HUES48 (cell line): ENCODE measurements at regions not wholly inside any gene's neighbourhood (a gene's known extent, or its start where the extent isn't known, plus 50 kb on each side); places are given as distances from the start of the nearest gene placed in this dataset.
A peak's percentile ranks its signal among the peaks of the same experiment; 100 is the strongest.
"Not testable (repeated sequence)": the region's sequence is repeated elsewhere in the genome, so short reads cannot be mapped to it uniquely, and the experiment has no call there.

Experiments
- H3K27ac ChIP-seq: one replicate; pipeline ENCODE4 v1.7.0; 2013; ENCODE audit warnings: low read depth, low read length, inconsistent platforms
- H3K27me3 ChIP-seq: 2 replicates; pipeline ENCODE4 v1.6.1; 2013; ENCODE audit warnings: mild to moderate bottlenecking, low read length; ENCODE audit not compliant: control insufficient read depth, insufficient read depth
- H3K36me3 ChIP-seq: 2 replicates; pipeline ENCODE4 v1.6.1; 2013; ENCODE audit warnings: low read length; ENCODE audit not compliant: control insufficient read depth, insufficient read depth
- H3K4me1 ChIP-seq: 2 replicates; pipeline ENCODE4 v1.6.1; 2013; ENCODE audit warnings: mild to moderate bottlenecking, low read length; ENCODE audit not compliant: control insufficient read depth, insufficient read depth
- H3K4me3 ChIP-seq: 2 replicates; pipeline ENCODE4 v1.5.1; 2013; ENCODE audit warnings: mild to moderate bottlenecking, low read depth, low read length
- H3K9ac ChIP-seq: 2 replicates; pipeline ENCODE4 v1.6.1; 2013; ENCODE audit warnings: mild to moderate bottlenecking, low read depth, low read length, moderate library complexity
- H3K9me3 ChIP-seq: 2 replicates; pipeline ENCODE4 v1.6.1; 2013; ENCODE audit warnings: low read length; ENCODE audit not compliant: control insufficient read depth, insufficient read depth

GRCh38 chr17:72463287-72464102 is 342.7 kb downstream of the SOX9 start:
- Histone ChIP-seq H3K27me3 (0 out of 2 replicates have a peak, but pooled peaks cover 3% of the 10 kb centered on the region), H3K36me3 (no peaks in the 10 kb centered on the region), H3K4me3 (no peak overlapping the region), H3K27ac (no peak overlapping the region), H3K4me1 (peaks cover 24% of the 10 kb centered on the region), H3K9ac (no peak overlapping the region), H3K9me3 (peaks cover 5% of the 10 kb centered on the region; the same call in 1 of the 2 replicates)

GRCh38 chr17:72464221-72464620 is 343.4 kb downstream of the SOX9 start:
- H3K4me3 ChIP-seq, H3K27me3 ChIP-seq, H3K36me3 ChIP-seq, H3K9ac ChIP-seq, H3K27ac ChIP-seq, H3K9me3 ChIP-seq: not testable (repeated sequence)
- H3K4me1 ChIP-seq: peaks cover 27% of the 10 kb centered on the region

GRCh38 chr17:72465191-72466024 is 344.6 kb downstream of the SOX9 start:
- Histone ChIP-seq H3K36me3 (no peaks in the 10 kb centered on the region), H3K27ac (peak overlapping the region; percentile 59), H3K4me1 (peaks cover 27% of the 10 kb centered on the region), H3K9me3 (peaks cover 5% of the 10 kb centered on the region; the same call in 1 of the 2 replicates), H3K9ac (no peak overlapping the region), H3K4me3 (no peak overlapping the region), H3K27me3 (0 out of 2 replicates have a peak, but pooled peaks cover 3% of the 10 kb centered on the region)

DNA sequence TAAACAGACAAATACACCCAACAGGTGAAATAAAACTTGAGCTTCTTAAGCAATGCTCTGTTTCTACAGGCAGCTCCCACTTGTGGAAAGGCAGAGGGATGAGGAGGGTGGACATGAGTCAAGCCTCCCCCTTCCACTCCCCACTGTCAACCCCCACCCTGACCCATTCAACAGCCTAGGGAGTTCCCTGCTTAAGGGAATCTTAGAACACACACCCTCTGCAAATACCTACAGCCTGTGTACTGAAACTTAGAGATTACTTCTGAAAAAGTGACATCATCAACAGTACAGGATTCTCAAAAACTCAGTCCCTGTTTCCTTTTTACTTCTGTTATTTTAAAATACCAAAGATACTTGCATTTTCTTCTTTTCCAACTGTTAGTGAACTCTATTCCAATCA is 345.4 kb downstream of the SOX9 start:
- Histone ChIP-seq H3K4me1 (peaks cover 27% of the 10 kb centered on the region), H3K9ac (no peak overlapping the region), H3K27me3 (0 out of 2 replicates have a peak, but pooled peaks cover 3% of the 10 kb centered on the region), H3K36me3 (no peaks in the 10 kb centered on the region), H3K4me3 (no peak overlapping the region), H3K27ac (peak overlapping the region; percentile 59), H3K9me3 (peaks cover 5% of the 10 kb centered on the region; the same call in 1 of the 2 replicates)

DNA sequence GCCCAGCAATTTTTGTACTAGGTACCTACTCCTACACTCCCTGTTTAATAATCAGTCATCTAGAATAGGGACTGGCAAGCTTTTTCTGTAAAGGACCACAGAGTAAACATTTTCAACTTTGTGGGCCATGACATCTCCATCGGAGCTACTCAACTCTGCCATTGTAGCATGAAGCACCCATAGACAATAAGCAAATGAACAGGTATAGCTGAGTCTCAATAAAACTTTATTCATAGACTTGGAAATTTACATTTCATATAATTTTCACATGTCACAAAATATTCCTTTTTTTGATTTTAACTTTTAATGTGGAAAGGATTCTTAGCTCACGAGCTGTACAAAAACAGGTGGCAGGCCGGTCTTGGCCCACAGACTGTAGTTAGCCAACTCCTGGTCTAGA is 345.8 kb downstream of the SOX9 start:
- Histone ChIP-seq H3K4me3 (no peak overlapping the region), H3K4me1 (peaks cover 27% of the 10 kb centered on the region)

DNA sequence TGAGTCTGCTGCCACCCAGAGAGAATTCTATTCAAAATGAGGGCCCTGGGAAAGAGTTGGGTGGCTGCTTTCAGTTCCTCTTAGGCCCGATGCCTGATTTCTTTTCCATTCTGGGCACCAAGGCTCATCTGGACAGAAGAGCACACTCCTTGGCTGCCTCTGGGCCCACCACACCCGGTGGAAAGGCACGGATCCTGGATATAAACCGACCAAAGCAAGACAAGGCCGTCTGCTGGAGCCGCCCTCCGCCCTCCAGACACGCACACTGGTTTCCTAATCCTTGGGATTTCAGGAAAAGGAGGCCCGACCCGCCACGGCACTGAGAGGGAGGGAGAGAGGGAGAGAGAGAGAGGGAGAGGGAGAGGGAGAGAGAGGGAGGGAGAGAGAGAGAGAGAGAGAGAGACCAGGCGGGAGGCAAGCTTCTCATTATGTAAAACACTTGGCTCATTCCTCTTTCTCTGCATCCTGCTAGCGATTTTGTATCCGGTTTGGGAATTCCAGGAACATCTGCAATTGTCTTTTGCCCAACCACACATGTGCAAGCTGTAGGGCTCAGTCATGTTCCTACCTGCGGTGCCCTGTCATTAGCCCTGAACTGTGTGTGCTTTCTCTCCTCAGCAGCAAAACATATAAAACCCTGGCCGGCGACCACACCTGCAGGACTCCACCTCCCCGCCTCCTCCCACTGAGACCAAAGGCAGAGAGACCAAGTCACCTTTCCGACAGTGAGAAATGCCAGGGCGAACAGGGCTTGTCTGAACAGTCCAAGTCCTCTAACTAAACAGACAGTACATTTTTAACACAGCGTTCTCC is 347.2 kb downstream of the SOX9 start:
- H3K4me1 ChIP-seq: peaks cover 27% of the 10 kb centered on the region
- 0 out of 2 replicates have a peak, but pooled peaks cover 3% of the 10 kb centered on the region for H3K27me3 ChIP-seq
- H3K9ac ChIP-seq: no peak overlapping the region
- H3K4me3 ChIP-seq: no peak overlapping the region; the same call in 1 of the 2 replicates
- H3K9me3 ChIP-seq: no peaks in the 10 kb centered on the region
- no peak overlapping the region for H3K27ac ChIP-seq
- H3K36me3 ChIP-seq: no peaks in the 10 kb centered on the region

More for the DNA sequence above, 345.8 kb downstream of the SOX9 start:
- no peak overlapping the region for H3K27ac ChIP-seq
- no peak overlapping the region for H3K9ac ChIP-seq
- peaks cover 5% of the 10 kb centered on the region; the same call in 1 of the 2 replicates for H3K9me3 ChIP-seq
- 0 out of 2 replicates have a peak, but pooled peaks cover 3% of the 10 kb centered on the region for H3K27me3 ChIP-seq
- no peaks in the 10 kb centered on the region for H3K36me3 ChIP-seq

GRCh38 chr17:72468841-72469240 is 348.0 kb downstream of the SOX9 start:
- peaks cover 27% of the 10 kb centered on the region for H3K4me1 ChIP-seq
- H3K9me3 ChIP-seq: no peaks in the 10 kb centered on the region
- H3K4me3 ChIP-seq: no peak overlapping the region
- H3K27ac ChIP-seq: no peak overlapping the region
- H3K36me3 ChIP-seq: no peaks in the 10 kb centered on the region
- H3K27me3 ChIP-seq: 0 out of 2 replicates have a peak, but pooled peaks cover 3% of the 10 kb centered on the region
- H3K9ac ChIP-seq: no peak overlapping the region

GRCh38 chr17:72470121-72470705 is 349.4 kb downstream of the SOX9 start:
- Histone ChIP-seq H3K27me3 (0 out of 2 replicates have a peak, but pooled peaks cover 3% of the 10 kb centered on the region), H3K36me3 (no peaks in the 10 kb centered on the region), H3K4me3 (no peak overlapping the region), H3K27ac (no peak overlapping the region), H3K9me3 (no peaks in the 10 kb centered on the region), H3K9ac (no peak overlapping the region), H3K4me1 (peaks cover 35% of the 10 kb centered on the region)

DNA sequence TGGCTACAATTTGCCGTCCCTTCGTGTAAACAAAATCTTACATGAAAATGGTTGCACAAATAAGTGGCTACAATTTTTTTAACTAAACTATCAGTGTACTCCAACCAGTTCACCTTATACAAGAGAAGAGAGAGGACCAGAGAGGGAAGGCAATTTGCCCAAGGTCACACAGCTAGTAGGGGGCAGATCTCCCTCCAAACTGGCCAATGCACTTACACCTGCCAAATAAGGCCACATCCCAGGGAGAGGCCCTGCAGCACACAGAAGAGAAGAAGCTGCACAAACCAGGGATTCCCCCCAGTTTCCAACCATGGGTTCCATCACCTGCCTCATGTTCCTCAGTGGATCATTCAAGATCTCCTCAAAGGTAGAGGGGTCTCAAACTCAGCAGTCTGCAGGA is 349.9 kb downstream of the SOX9 start:
- Histone ChIP-seq H3K27ac (no peak overlapping the region), H3K4me3 (no peak overlapping the region), H3K4me1 (peaks cover 39% of the 10 kb centered on the region), H3K9ac (no peak overlapping the region), H3K9me3 (no peaks in the 10 kb centered on the region), H3K27me3 (0 out of 2 replicates have a peak, but pooled peaks cover 3% of the 10 kb centered on the region), H3K36me3 (no peaks in the 10 kb centered on the region)

GRCh38 chr17:72471296-72471695 is 350.5 kb downstream of the SOX9 start:
- Histone ChIP-seq H3K27me3 (0 out of 2 replicates have a peak, but pooled peaks cover 3% of the 10 kb centered on the region), H3K9ac (no peak overlapping the region), H3K27ac (no peak overlapping the region), H3K4me3 (no peak overlapping the region), H3K36me3 (no peaks in the 10 kb centered on the region), H3K9me3 (no peaks in the 10 kb centered on the region), H3K4me1 (peaks cover 41% of the 10 kb centered on the region)
